Bronchial epithelial cell (primary cell): ENCODE measurements at regions not wholly inside any gene's neighbourhood (a gene's known extent, or its start where the extent isn't known, plus 50 kb on each side); places are given as distances from the start of the nearest gene placed in this dataset.
A peak's percentile ranks its signal among the peaks of the same experiment; 100 is the strongest.

Source experiments
- DNase-seq: peaks from one replicate; pipeline ENCODE4 v3.0.0-alpha.2; 2010; ENCODE audit warnings: low read depth
- FAIRE-seq: peaks from 2 replicates; lab custom pipeline; 2011; peaks lifted over from hg19 to GRCh38; lab: Jason Lieb, UNC
- H3K27me3 ChIP-seq: 2 replicates; pipeline ENCODE4 v1.5.1; 2011; ENCODE audit warnings: low read length; ENCODE audit not compliant: control insufficient read depth, insufficient read depth
- H3K36me3 ChIP-seq: 2 replicates; pipeline ENCODE4 v1.5.1; 2011; ENCODE audit warnings: low read length; ENCODE audit not compliant: control insufficient read depth, insufficient read depth
- H3K4me3 ChIP-seq: 2 replicates; pipeline ENCODE4 v1.5.1; 2011; ENCODE audit warnings: mild to moderate bottlenecking, low read depth, low read length, control low read depth
- TF ChIP-seq, protein P1 (sequence below): IDR thresholded peaks from 2 replicates; pipeline ENCODE4 v1.5.1; 2011; ENCODE audit warnings: mild to moderate bottlenecking, moderate library complexity, low read length, control low read depth, inconsistent platforms; ENCODE audit not compliant: insufficient read depth, severe bottlenecking

GRCh38 chr14:98896449-98896848, 375.5 kb downstream of the BCL11B start:
- Histone ChIP-seq H3K36me3 (no peaks in the 10 kb centered on the region), H3K4me3 (no peak overlapping the region), H3K27me3 (no peaks in the 10 kb centered on the region)
- FAIRE-seq (no peak), DNase-seq (no peak)
- TF ChIP-seq, protein P1, sequence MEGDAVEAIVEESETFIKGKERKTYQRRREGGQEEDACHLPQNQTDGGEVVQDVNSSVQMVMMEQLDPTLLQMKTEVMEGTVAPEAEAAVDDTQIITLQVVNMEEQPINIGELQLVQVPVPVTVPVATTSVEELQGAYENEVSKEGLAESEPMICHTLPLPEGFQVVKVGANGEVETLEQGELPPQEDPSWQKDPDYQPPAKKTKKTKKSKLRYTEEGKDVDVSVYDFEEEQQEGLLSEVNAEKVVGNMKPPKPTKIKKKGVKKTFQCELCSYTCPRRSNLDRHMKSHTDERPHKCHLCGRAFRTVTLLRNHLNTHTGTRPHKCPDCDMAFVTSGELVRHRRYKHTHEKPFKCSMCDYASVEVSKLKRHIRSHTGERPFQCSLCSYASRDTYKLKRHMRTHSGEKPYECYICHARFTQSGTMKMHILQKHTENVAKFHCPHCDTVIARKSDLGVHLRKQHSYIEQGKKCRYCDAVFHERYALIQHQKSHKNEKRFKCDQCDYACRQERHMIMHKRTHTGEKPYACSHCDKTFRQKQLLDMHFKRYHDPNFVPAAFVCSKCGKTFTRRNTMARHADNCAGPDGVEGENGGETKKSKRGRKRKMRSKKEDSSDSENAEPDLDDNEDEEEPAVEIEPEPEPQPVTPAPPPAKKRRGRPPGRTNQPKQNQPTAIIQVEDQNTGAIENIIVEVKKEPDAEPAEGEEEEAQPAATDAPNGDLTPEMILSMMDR, result no peak

DNA sequence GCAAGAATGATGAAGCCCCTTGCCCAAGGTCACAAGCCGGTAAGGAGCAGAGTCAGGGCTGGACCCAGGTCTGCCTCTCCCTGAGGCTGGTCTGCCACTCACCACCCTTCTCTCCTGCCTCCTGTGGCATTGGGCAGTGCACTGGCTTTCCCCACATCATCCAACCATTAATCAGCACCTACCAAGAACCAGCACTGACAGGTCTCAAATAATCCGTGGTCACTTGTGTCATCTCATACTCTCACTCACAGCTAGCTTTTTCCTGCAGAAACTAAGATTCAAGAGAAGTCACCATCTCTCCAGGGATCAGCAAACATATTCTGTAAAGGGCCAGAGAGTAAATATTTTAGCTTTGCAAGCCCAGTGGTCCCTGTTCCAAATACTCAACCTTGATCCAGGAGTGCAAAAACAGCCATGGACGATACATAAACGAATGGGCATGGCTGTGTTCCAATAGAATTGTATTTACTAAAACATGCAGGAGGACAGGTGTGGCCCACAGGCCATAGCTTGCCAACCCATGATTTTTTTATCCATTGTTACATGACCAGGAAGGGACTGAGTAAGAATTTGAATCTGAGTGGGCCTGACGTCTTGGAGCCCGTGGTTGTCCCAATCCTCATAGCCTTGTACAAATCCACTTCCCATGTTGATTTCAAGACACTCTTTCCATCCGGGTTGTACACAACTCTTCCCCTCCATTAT, 374.2 kb downstream of the BCL11B start:
- Histone ChIP-seq H3K4me3 (no peak overlapping the region), H3K36me3 (no peaks in the 10 kb centered on the region), H3K27me3 (no peaks in the 10 kb centered on the region)
- peak; percentile 82 for DNase-seq
- TF ChIP-seq, protein P1, result no peak
- peak; percentile 36 for FAIRE-seq

GRCh38 chr14:98899441-98899840, 372.6 kb downstream of the BCL11B start:
- Histone ChIP-seq H3K36me3 (no peaks in the 10 kb centered on the region), H3K4me3 (no peak overlapping the region), H3K27me3 (no peaks in the 10 kb centered on the region)
- TF ChIP-seq, protein P1, result no peak
- FAIRE-seq (no peak), DNase-seq (no peak)

- TF ChIP-seq, protein P1, result no peak
- Histone ChIP-seq H3K27me3 (no peaks in the 10 kb centered on the region), H3K36me3 (no peaks in the 10 kb centered on the region), H3K4me3 (no peak overlapping the region)
- FAIRE-seq, result no peak
- DNase-seq, result no peak
Observed at GRCh38 chr14:98900236-98900635, 371.8 kb downstream of the BCL11B start.

DNA sequence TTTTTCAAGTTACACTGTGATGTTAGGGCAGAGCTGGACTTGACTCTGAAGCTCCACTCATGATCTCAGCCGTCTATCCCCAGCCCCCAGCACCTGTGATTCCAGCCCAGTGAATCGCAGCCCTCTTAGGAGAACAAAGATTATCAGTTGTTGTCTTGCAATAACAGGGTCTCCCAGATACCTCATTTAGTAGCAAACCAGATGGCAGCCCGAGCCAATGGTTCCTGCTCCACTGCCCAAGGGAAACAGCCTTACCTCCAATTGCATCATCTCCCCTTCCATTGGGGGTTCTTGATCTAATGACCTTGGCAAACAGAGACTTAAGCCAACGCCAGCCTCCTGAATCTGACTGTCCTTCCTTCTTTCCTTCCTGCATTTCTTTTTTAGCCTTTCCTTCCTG, 371.2 kb downstream of the BCL11B start:
- H3K4me3 ChIP-seq, result no peak overlapping the region
- no peaks in the 10 kb centered on the region for H3K36me3 ChIP-seq
- H3K27me3 ChIP-seq, result no peaks in the 10 kb centered on the region
- DNase-seq, result no peak
- TF ChIP-seq, protein P1, result no peak
- no peak for FAIRE-seq
